ENCODE measurements at regions not wholly inside any gene's neighbourhood (a gene's known extent, or its start where the extent isn't known, plus 50 kb on each side); places are given as distances from the start of the nearest gene placed in this dataset.

- no peak for TF ChIP-seq CTCF (IDR thresholded peaks at IDR 0.05)
- TF ChIP-seq POLR2A (IDR thresholded peaks at IDR 0.05): no peak
Observed at GRCh38 chr1:192518700-192519099, 56.9 kb upstream of the RGS1 start.

Measured in upper lobe of left lung (tissue), 4 donors.